ENCODE measurements at regions not wholly inside any gene's neighbourhood (a gene's known extent, or its start where the extent isn't known, plus 50 kb on each side); places are given as distances from the start of the nearest gene placed in this dataset.

- TF ChIP-seq HIVEP1 (CRISPR knock-in tag; IDR thresholded peaks at IDR 0.05) (no peak), POLR2AphosphoS5 (IDR thresholded peaks at IDR 0.05; ENCODE audit: control insufficient read depth, insufficient read depth, low read depth, low read length) (no peak), ZNF324 (CRISPR knock-in tag; IDR thresholded peaks at IDR 0.05) (no peak), GTF2F1 (IDR thresholded peaks at IDR 0.05; ENCODE audit: low read depth, low read length) (no peak), ZBTB33 (CRISPR knock-in tag; IDR thresholded peaks at IDR 0.05) (no peak), SP2 (IDR thresholded peaks at IDR 0.05; ENCODE audit: extremely low read depth, low read depth, low read length, poor library complexity, severe bottlenecking) (no peak), TARDBP (IDR thresholded peaks at IDR 0.05) (no peak)
Measured at GRCh38 chr3:95084738-95085137, 1021.9 kb downstream of the NSUN3 start.

Measured in K562 (cell line).